Stimulated activated CD4-positive, alpha-beta T cell treated with anti-CD3 and anti-CD28 coated beads, Interleukin-1b, Interleukin-23, amount 100 ng/mL, for 4 hours (primary cell): ENCODE measurements at regions not wholly inside any gene's neighbourhood (a gene's known extent, or its start where the extent isn't known, plus 50 kb on each side); places are given as distances from the start of the nearest gene placed in this dataset.

Source experiments
- DNase-seq, 2 donors: peaks; one replicate each; pipeline ENCODE4 v3.0.0-alpha.2; 2020; ENCODE audit warnings: low read depth in 2 of 2

- no peak for DNase-seq
Observed at GRCh38 chr15:66832664-66833063, 130.6 kb downstream of the SMAD6 start.

GRCh38 chr15:66833371-66833770, 131.3 kb downstream of the SMAD6 start:
- no peak for DNase-seq

GRCh38 chr15:66833803-66834202, 131.8 kb downstream of the SMAD6 start:
- no peak for DNase-seq

GRCh38 chr15:66834881-66835878, 133.1 kb downstream of the SMAD6 start:
- no peak for DNase-seq

- no peak for DNase-seq
Observed at GRCh38 chr15:66836231-66837030, 134.4 kb downstream of the SMAD6 start.

GRCh38 chr15:66838202-66838601, 136.2 kb downstream of the SMAD6 start:
- no peak for DNase-seq

GRCh38 chr15:66838671-66839239, 136.7 kb downstream of the SMAD6 start:
- DNase-seq = no peak

- no peak for DNase-seq
Observed at GRCh38 chr15:66839506-66840112, 137.6 kb downstream of the SMAD6 start.

- no peak for DNase-seq
Observed at GRCh38 chr15:66840615-66841390, 138.8 kb downstream of the SMAD6 start.

- DNase-seq = peak in 1 of 2 donors; percentile 9
Observed at GRCh38 chr15:66841953-66842681, 140.1 kb downstream of the SMAD6 start.

GRCh38 chr15:66842710-66843441, 140.8 kb downstream of the SMAD6 start:
- DNase-seq = no peak

GRCh38 chr15:66843581-66843980, 141.5 kb downstream of the SMAD6 start:
- no peak for DNase-seq

GRCh38 chr15:66844041-66844746, 142.2 kb downstream of the SMAD6 start:
- DNase-seq = no peak

- DNase-seq = no peak
Observed at GRCh38 chr15:66844747-66845145, 142.7 kb downstream of the SMAD6 start.

GRCh38 chr15:66845266-66845785, 143.3 kb downstream of the SMAD6 start:
- DNase-seq = no peak

GRCh38 chr15:66846031-66846430, 144.0 kb downstream of the SMAD6 start:
- DNase-seq = no peak

- no peak for DNase-seq
Observed at GRCh38 chr15:66846811-66847210, 144.8 kb downstream of the SMAD6 start.

- no peak for DNase-seq
Observed at GRCh38 chr15:66847565-66847991, 145.5 kb downstream of the SMAD6 start.

- no peak for DNase-seq
Observed at GRCh38 chr15:66848116-66848515, 146.1 kb downstream of the SMAD6 start.
